Hepatocyte (in vitro differentiated cells): ENCODE measurements at regions not wholly inside any gene's neighbourhood (a gene's known extent, or its start where the extent isn't known, plus 50 kb on each side); places are given as distances from the start of the nearest gene placed in this dataset.

Experiments used
- DNase-seq: peaks from one replicate; pipeline ENCODE4 v3.0.0-alpha.2; 2016; ENCODE audit warnings: low spot score
- H2AFZ ChIP-seq: fragments of 200-600 bp; sonication (generic); 2 replicates; pipeline ENCODE4 v1.6.0; 2016; ENCODE audit warnings: antibody characterized with exemption, mild to moderate bottlenecking
- H3K27ac ChIP-seq: fragments of 200-600 bp; sonication (generic); 2 replicates; pipeline ENCODE4 v1.5.1; 2016; ENCODE audit warnings: mild to moderate bottlenecking
- H3K27me3 ChIP-seq: fragments of 200-600 bp; sonication (generic); 2 replicates; pipeline ENCODE4 v1.6.1; 2016
- H3K36me3 ChIP-seq: fragments of 200-600 bp; sonication (generic); replicated peaks from 2 replicates; pipeline ENCODE4 v1.5.1; 2016; ENCODE audit warnings: low read depth; ENCODE audit not compliant: insufficient read depth
- H3K4me1 ChIP-seq: fragments of 200-600 bp; sonication (generic); 2 replicates; pipeline ENCODE4 v1.5.1; 2016; ENCODE audit warnings: mild to moderate bottlenecking, moderate library complexity; ENCODE audit not compliant: insufficient read depth
- H3K4me2 ChIP-seq: fragments of 200-600 bp; sonication (generic); 2 replicates; pipeline ENCODE4 v1.6.0; 2016
- H3K4me3 ChIP-seq: fragments of 200-600 bp; sonication (generic); 2 replicates; pipeline ENCODE4 v1.5.1; 2016; ENCODE audit warnings: mild to moderate bottlenecking
- H3K79me2 ChIP-seq: fragments of 200-600 bp; sonication (generic); 2 replicates; pipeline ENCODE4 v1.6.0; 2017; ENCODE audit warnings: mild to moderate bottlenecking
- H3K9me2 ChIP-seq: fragments of 200-600 bp; sonication (generic); replicated peaks from 2 replicates; pipeline ENCODE4 v1.6.0; 2017; ENCODE audit warnings: mild to moderate bottlenecking; ENCODE audit not compliant: insufficient read depth
- H3K9me3 ChIP-seq: fragments of 200-600 bp; sonication (generic); 2 replicates; pipeline ENCODE4 v1.5.1; 2016; ENCODE audit warnings: low read depth, mild to moderate bottlenecking
- H4K20me1 ChIP-seq: fragments of 200-600 bp; sonication (generic); 2 replicates; pipeline ENCODE4 v1.6.0; 2016; ENCODE audit warnings: mild to moderate bottlenecking; ENCODE audit not compliant: insufficient read depth, poor library complexity, severe bottlenecking
- CTCF ChIP-seq: fragments of 200-600 bp; sonication (generic); IDR thresholded peaks from 2 replicates; pipeline ENCODE4 v1.5.1; 2016; ENCODE audit warnings: antibody characterized with exemption, mild to moderate bottlenecking; ENCODE audit not compliant: poor library complexity
- EZH2 ChIP-seq: fragments of 200-600 bp; sonication (generic); IDR thresholded peaks from 2 replicates; pipeline ENCODE4 v1.6.1; 2016; ENCODE audit warnings: antibody characterized with exemption, mild to moderate bottlenecking, borderline replicate concordance
- EZH2phosphoT487 ChIP-seq: fragments of 200-600 bp; sonication (generic); IDR thresholded peaks from one replicate; pipeline ENCODE4 v1.6.1; 2018; ENCODE audit warnings: antibody characterized with exemption, mild to moderate bottlenecking, low read depth, moderate library complexity; ENCODE audit not compliant: unreplicated experiment, severe bottlenecking
- WGBS: methylation state at CpG from one replicate; pipeline ENCODE4 v1.1.6; 2016; ENCODE audit warnings: low lambda C conversion rate; ENCODE audit errors: missing lambda C conversion rate; 5-methylcytosine and 5-hydroxymethylcytosine counted together

GRCh38 chr10:3616880-3617279 is 168.1 kb downstream of the KLF6 start:
- Histone ChIP-seq H3K36me3 (no peaks in the 10 kb centered on the region), H3K79me2 (no peaks in the 10 kb centered on the region), H4K20me1 (no peaks in the 10 kb centered on the region), H2AFZ (no peak overlapping the region), H3K27ac (no peak overlapping the region), H3K4me2 (no peak overlapping the region), H3K9me2 (no peaks in the 10 kb centered on the region), H3K4me3 (no peak overlapping the region), H3K27me3 (no peaks in the 10 kb centered on the region), H3K9me3 (no peaks in the 10 kb centered on the region), H3K4me1 (no peaks in the 10 kb centered on the region)
- no peak for DNase-seq
- no peak for TF ChIP-seq CTCF

GRCh38 chr10:3613318-3613717 is 171.7 kb downstream of the KLF6 start:
- Histone ChIP-seq H2AFZ (no peak overlapping the region), H4K20me1 (no peaks in the 10 kb centered on the region), H3K27me3 (no peaks in the 10 kb centered on the region), H3K9me3 (peaks cover 3% of the 10 kb centered on the region), H3K4me3 (no peak overlapping the region), H3K4me1 (no peaks in the 10 kb centered on the region), H3K27ac (no peak overlapping the region), H3K4me2 (no peak overlapping the region), H3K36me3 (no peaks in the 10 kb centered on the region), H3K9me2 (no peaks in the 10 kb centered on the region), H3K79me2 (no peaks in the 10 kb centered on the region)
- TF ChIP-seq EZH2phosphoT487 (no peak), EZH2 (no peak), CTCF (no peak)
- no peak for DNase-seq
- WGBS = 92% methylated on average over 1 of the region's 1 CpG

- H3K27ac ChIP-seq = no peak overlapping the region
- DNase-seq = no peak
- no peaks in the 10 kb centered on the region for H3K9me2 ChIP-seq
- no peaks in the 10 kb centered on the region for H3K27me3 ChIP-seq
- no peaks in the 10 kb centered on the region for H3K36me3 ChIP-seq
- no peak overlapping the region for H3K4me2 ChIP-seq
- no peak overlapping the region for H2AFZ ChIP-seq
- H3K4me1 ChIP-seq = no peaks in the 10 kb centered on the region
- no peaks in the 10 kb centered on the region for H4K20me1 ChIP-seq
- H3K79me2 ChIP-seq = no peaks in the 10 kb centered on the region
- TF ChIP-seq EZH2 (no peak), CTCF (no peak), EZH2phosphoT487 (no peak)
- 86% methylated on average over 3 of the region's 3 CpGs for WGBS
- peaks cover 3% of the 10 kb centered on the region for H3K9me3 ChIP-seq
- H3K4me3 ChIP-seq = no peak overlapping the region
Observed at GRCh38 chr10:3612183-3613001, 172.6 kb downstream of the KLF6 start.

- no peak for TF ChIP-seq EZH2phosphoT487
- TF ChIP-seq CTCF = no peak
- TF ChIP-seq EZH2 = no peak
- no peaks in the 10 kb centered on the region for H3K27me3 ChIP-seq
- WGBS = 91% methylated on average over 1 of the region's 1 CpG
Observed at GRCh38 chr10:3606309-3606708, 178.7 kb downstream of the KLF6 start.

More at GRCh38 chr10:3606309-3606708, 178.7 kb downstream of the KLF6 start:
- H3K4me2 ChIP-seq = no peak overlapping the region
- peaks cover 9% of the 10 kb centered on the region for H3K9me3 ChIP-seq
- H2AFZ ChIP-seq = no peak overlapping the region
- H3K4me1 ChIP-seq = no peaks in the 10 kb centered on the region
- no peak overlapping the region for H3K27ac ChIP-seq
- H3K9me2 ChIP-seq = no peaks in the 10 kb centered on the region
- no peaks in the 10 kb centered on the region for H3K36me3 ChIP-seq
- DNase-seq = no peak
- H4K20me1 ChIP-seq = no peaks in the 10 kb centered on the region
- H3K4me3 ChIP-seq = no peak overlapping the region
- no peaks in the 10 kb centered on the region for H3K79me2 ChIP-seq
